Thymus (tissue), 11 donors: ENCODE measurements at regions not wholly inside any gene's neighbourhood (a gene's known extent, or its start where the extent isn't known, plus 50 kb on each side); places are given as distances from the start of the nearest gene placed in this dataset.
"Not testable (repeated sequence)": the region's sequence is repeated elsewhere in the genome, so short reads cannot be mapped to it uniquely, and the experiment has no call there.

Experiments
- DNase-seq, 9 donors: peaks; one replicate each; pipeline ENCODE4 v3.0.0-alpha.2; 2013; ENCODE audit warnings: low spot score in 9 of 9, low read depth in 6 of 9, missing footprints in 1 of 9
- H3K27ac ChIP-seq, 2 donors: one replicate each; pipeline ENCODE4 v1.5.1; 2013; ENCODE audit warnings: control low read depth in 1 of 2, low read depth in 1 of 2, low read length in 1 of 2, mild to moderate bottlenecking in 1 of 2, moderate library complexity in 1 of 2
- H3K27me3 ChIP-seq, 2 donors: one replicate each; pipeline ENCODE4 v1.5.1; 2013; ENCODE audit warnings: low read length in 1 of 2; ENCODE audit not compliant: control insufficient read depth in 2 of 2, insufficient read depth in 1 of 2
- H3K36me3 ChIP-seq, 2 donors: one replicate each; pipeline ENCODE4 v1.5.1; 2013; ENCODE audit warnings: low read length in 1 of 2, mild to moderate bottlenecking in 1 of 2, moderate library complexity in 1 of 2; ENCODE audit not compliant: control insufficient read depth in 2 of 2, insufficient read depth in 2 of 2
- H3K4me1 ChIP-seq, 2 donors: one replicate each; pipeline ENCODE4 v1.5.1; 2013; ENCODE audit warnings: low read length in 2 of 2; ENCODE audit not compliant: control insufficient read depth in 2 of 2, insufficient read depth in 2 of 2
- H3K4me3 ChIP-seq, 2 donors: one replicate each; pipeline ENCODE4 v1.5.1; 2013; ENCODE audit warnings: low read length in 2 of 2, control low read depth in 1 of 2, mild to moderate bottlenecking in 1 of 2
- H3K9me3 ChIP-seq, 2 donors: one replicate each; pipeline ENCODE4 v1.5.1; 2013; ENCODE audit warnings: low read length in 1 of 2, mild to moderate bottlenecking in 1 of 2; ENCODE audit not compliant: control insufficient read depth in 2 of 2, insufficient read depth in 1 of 2
- WGBS: extraction: QIAGEN DNeasy Blood & Tissue Kit; methylation state at CpG from one replicate; pipeline ENCODE4 v1.1.7; 2013; 5-methylcytosine and 5-hydroxymethylcytosine counted together
- donor health status: healthy.

DNA sequence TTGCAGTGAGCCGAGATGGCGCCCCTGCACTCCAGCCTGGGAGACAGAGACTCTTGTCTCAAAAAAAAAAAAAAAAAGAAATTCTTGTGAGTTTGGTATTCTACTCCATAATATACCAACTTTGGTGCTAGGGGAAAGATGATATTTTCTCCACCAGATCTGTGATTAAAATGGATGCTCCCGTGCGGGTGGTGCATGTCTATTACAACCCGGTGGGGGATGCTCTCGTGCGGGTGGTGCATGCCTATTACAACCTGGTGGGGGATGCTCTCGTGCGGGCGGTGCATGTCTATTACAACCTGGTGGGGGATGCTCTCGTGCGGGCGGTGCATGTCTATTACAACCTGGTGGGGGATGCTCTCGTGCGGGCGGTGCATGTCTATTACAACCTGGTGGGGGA is 244.1 kb upstream of the RGMA start:
- not testable (repeated sequence) for H3K27ac ChIP-seq, H3K27me3 ChIP-seq, H3K36me3 ChIP-seq, H3K4me3 ChIP-seq, H3K9me3 ChIP-seq
- peak in 2 of 9 donors; percentile 33 to 58 for DNase-seq
- H3K4me1 ChIP-seq, result peaks cover 0 to 36% of the 10 kb centered on the region in 2 donors
- WGBS, result 52% methylated on average over 16 of the region's 16 CpGs

GRCh38 chr15:93332168-93332553 is 243.2 kb upstream of the RGMA start:
- Histone ChIP-seq H3K9me3 (peaks cover 0 to 5% of the 10 kb centered on the region in 2 donors), H3K4me1 (peaks cover 0 to 41% of the 10 kb centered on the region in 2 donors), H3K27me3 (peaks cover 0 to 5% of the 10 kb centered on the region in 2 donors), H3K4me3 (peak overlapping the region in 1 of 2 donors; percentile 20), H3K36me3 (no peaks in the 10 kb centered on the region), H3K27ac (peak overlapping the region in 1 of 2 donors; percentile 95)
- peak in 1 of 9 donors; percentile 40 for DNase-seq
- 55% methylated on average over 4 of the region's 4 CpGs for WGBS

DNA sequence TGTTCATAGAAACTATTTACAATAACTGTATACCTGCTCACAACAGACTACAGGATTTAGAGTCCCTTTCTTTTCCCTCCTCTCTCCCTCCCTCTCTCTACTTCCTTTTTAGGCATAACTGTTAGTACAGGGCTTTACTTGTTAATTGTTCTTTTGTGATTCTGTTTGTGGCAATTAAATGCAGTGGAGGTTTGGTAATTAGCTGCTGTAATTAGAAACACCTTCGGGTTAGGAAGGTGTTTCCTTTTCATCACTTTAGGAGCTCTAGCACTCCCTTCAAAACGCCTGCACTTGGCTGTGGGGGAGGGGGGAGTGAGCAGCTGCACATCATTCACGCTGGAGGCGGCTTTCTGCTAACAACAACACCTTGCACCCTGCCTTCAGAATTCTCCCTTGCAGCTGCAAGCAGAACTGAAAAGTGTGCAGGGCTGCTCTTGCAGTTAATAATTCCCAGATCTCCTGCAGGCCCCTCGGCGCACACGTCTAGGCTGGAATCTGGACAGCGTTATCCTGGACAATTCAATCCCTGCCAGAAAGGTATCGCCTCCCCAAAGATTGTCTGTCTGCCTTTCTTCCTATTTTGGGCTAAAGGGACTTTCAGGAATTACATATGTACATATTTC is 242.6 kb upstream of the RGMA start:
- Histone ChIP-seq H3K27ac (peak overlapping the region in 1 of 2 donors; percentile 95), H3K36me3 (no peaks in the 10 kb centered on the region), H3K9me3 (peaks cover 0 to 5% of the 10 kb centered on the region in 2 donors), H3K27me3 (peaks cover 0 to 5% of the 10 kb centered on the region in 2 donors), H3K4me1 (peaks cover 0 to 46% of the 10 kb centered on the region in 2 donors), H3K4me3 (peak overlapping the region in 1 of 2 donors; percentile 20)
- DNase-seq, result peak; percentile 63 to 92 (median 83)
- WGBS, result 48% methylated on average over 9 of the region's 9 CpGs

GRCh38 chr15:93330912-93331544 is 242.0 kb upstream of the RGMA start:
- peaks cover 0 to 5% of the 10 kb centered on the region in 2 donors for H3K9me3 ChIP-seq
- no peaks in the 10 kb centered on the region for H3K36me3 ChIP-seq
- 95% methylated on average over 6 of the region's 6 CpGs for WGBS
- peaks cover 0 to 5% of the 10 kb centered on the region in 2 donors for H3K27me3 ChIP-seq
- H3K4me1 ChIP-seq, result peaks cover 0 to 52% of the 10 kb centered on the region in 2 donors
- DNase-seq, result no peak
- peak overlapping the region in 1 of 2 donors; percentile 95 for H3K27ac ChIP-seq
- H3K4me3 ChIP-seq, result no peak overlapping the region

GRCh38 chr15:93327364-93327763 is 238.4 kb upstream of the RGMA start:
- Histone ChIP-seq H3K9me3 (peaks cover 0 to 5% of the 10 kb centered on the region in 2 donors), H3K27me3 (no peaks in the 10 kb centered on the region), H3K27ac (no peak overlapping the region), H3K4me3 (no peak overlapping the region), H3K4me1 (peaks cover 0 to 35% of the 10 kb centered on the region in 2 donors), H3K36me3 (no peaks in the 10 kb centered on the region)
- no peak for DNase-seq
- 90% methylated on average over 2 of the region's 2 CpGs for WGBS

DNA sequence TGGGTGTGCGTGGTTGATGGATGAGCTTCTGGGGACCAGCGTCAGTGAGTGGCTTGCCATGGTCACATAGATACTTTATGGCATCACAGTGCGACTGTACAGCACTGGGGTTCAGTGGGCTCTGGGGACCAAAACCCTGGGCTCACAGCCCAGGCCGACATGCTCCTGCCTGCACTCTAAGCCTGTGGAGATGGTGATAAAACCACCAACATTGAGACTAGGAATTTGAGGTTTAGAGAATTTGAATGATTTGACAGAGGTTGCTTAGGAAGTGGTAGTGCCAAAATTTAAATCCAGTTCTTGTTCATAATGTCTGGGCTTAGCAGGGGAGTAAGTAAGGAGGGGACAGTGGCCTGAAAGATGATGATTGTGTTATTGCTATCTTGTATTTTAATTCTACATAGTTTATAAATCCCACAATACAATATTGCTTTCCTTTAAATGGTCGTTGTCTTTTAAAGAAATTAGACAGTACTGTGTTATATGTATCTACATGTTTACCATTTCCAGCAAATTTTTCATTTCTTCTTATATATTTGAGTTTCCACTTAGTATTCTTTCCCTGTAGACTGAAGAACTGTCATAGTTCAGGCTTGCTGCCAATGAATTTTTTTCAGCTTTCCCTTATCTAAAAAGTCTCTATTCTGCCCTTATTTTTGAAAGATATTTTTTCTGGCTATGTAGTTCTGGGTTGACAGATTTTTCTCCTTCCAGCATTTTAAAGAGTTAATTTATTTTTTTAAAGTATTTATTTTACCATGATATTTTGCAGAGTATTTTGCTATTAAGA is 235.4 kb upstream of the RGMA start:
- 95% methylated on average over 5 of the region's 5 CpGs for WGBS
- no peak overlapping the region for H3K4me3 ChIP-seq
- H3K27me3 ChIP-seq, result no peaks in the 10 kb centered on the region
- no peaks in the 10 kb centered on the region for H3K9me3 ChIP-seq
- no peaks in the 10 kb centered on the region for H3K36me3 ChIP-seq
- no peak for DNase-seq
- H3K4me1 ChIP-seq, result peaks cover 0 to 26% of the 10 kb centered on the region in 2 donors
- H3K27ac ChIP-seq, result no peak overlapping the region

DNA sequence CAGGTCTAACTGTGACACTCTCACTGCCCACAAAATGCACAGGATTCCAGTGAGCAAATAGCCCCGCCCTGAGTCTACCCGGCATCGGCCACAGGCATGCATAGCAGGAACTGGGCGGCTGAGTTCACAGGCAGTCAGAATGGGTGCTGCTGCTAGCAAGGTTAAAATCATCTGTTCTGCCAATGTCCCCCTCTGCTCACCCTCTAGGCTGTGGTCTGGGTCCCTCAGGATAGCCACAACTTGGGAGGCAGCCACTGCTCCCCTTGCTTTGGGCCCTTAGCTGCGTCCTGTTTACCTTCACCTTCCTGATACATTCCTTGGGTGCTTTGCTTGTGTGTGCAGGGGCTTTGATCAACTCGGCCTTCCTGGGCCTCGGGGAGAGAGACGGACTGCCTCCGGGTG is 232.9 kb upstream of the RGMA start:
- H3K36me3 ChIP-seq, result no peaks in the 10 kb centered on the region
- no peaks in the 10 kb centered on the region for H3K9me3 ChIP-seq
- 97% methylated on average over 9 of the region's 9 CpGs for WGBS
- no peak for DNase-seq
- H3K27ac ChIP-seq, result no peak overlapping the region
- H3K4me3 ChIP-seq, result no peak overlapping the region
- H3K4me1 ChIP-seq, result peaks cover 0 to 18% of the 10 kb centered on the region in 2 donors
- no peaks in the 10 kb centered on the region for H3K27me3 ChIP-seq

GRCh38 chr15:93319121-93319814 is 230.3 kb upstream of the RGMA start:
- Histone ChIP-seq H3K27ac (no peak overlapping the region), H3K4me1 (peaks cover 0 to 8% of the 10 kb centered on the region in 2 donors), H3K9me3 (no peaks in the 10 kb centered on the region), H3K36me3 (no peaks in the 10 kb centered on the region), H3K27me3 (no peaks in the 10 kb centered on the region), H3K4me3 (no peak overlapping the region)
- 97% methylated on average over 19 of the region's 19 CpGs for WGBS
- no peak for DNase-seq
